IMR-90 (cell line): ENCODE measurements at regions not wholly inside any gene's neighbourhood (a gene's known extent, or its start where the extent isn't known, plus 50 kb on each side); places are given as distances from the start of the nearest gene placed in this dataset.

Experiments used
- CEBPB ChIP-seq: IDR thresholded peaks from 2 replicates; pipeline ENCODE4 v1.6.1; 2012; ENCODE audit warnings: low read depth, low read length, improper control_type of control experiment
- CHD1 ChIP-seq: IDR thresholded peaks from 2 replicates; pipeline ENCODE4 v1.6.1; 2012; ENCODE audit warnings: low read depth, low read length, improper control_type of control experiment
- MAZ ChIP-seq: IDR thresholded peaks from 2 replicates; pipeline ENCODE4 v1.6.1; 2012; ENCODE audit warnings: low read depth, mild to moderate bottlenecking, low read length, improper control_type of control experiment, moderate library complexity, borderline replicate concordance
- POLR2A ChIP-seq: IDR thresholded peaks from 2 replicates; pipeline ENCODE4 v1.6.1; 2012; ENCODE audit warnings: mild to moderate bottlenecking, low read depth, low read length
- RAD21 ChIP-seq: IDR thresholded peaks from 2 replicates; pipeline ENCODE4 v1.6.1; 2012; ENCODE audit warnings: low read length, improper control_type of control experiment
- RCOR1 ChIP-seq: IDR thresholded peaks from 2 replicates; pipeline ENCODE4 v1.6.1; 2012; ENCODE audit warnings: mild to moderate bottlenecking, low read length, improper control_type of control experiment; ENCODE audit not compliant: insufficient replicate concordance
- RFX5 ChIP-seq: IDR thresholded peaks from 2 replicates; pipeline ENCODE4 v1.8.0; 2012; ENCODE audit warnings: low read depth, mild to moderate bottlenecking, low read length, moderate library complexity
- TF ChIP-seq, protein P1 (sequence below): conservative IDR thresholded peaks from 2 replicates; pipeline ENCODE4 v1.5.1; 2012; ENCODE audit warnings: mild to moderate bottlenecking, low read depth, low read length, improper control_type of control experiment
- TF ChIP-seq, protein P2 (sequence below): fragments of 150-350 bp; IDR thresholded peaks from 2 replicates; pipeline ENCODE4 v1.6.1; 2017; ENCODE audit warnings: mild to moderate bottlenecking, antibody characterized with exemption, low read length, low read depth

DNA sequence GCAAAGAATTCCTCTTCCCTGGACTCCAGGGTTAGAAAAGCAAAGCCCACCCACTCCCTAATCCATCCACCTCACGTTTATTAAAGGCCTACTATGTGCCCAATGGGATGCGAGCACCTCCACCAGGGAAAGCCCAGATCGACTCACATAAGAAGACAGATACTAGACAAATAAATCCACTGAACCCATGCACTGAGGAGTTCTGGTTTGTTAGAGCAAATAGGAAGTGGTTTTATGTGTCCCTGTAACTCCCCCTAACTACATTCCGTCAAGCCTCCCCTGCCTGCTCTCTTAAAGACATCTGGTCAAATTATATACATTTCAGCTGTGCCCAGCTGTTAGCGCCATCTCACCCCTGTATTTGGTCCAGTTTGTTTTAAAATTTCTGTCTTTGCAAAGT, 218.5 kb upstream of the RPL38 start:
- TF ChIP-seq, protein P1, sequence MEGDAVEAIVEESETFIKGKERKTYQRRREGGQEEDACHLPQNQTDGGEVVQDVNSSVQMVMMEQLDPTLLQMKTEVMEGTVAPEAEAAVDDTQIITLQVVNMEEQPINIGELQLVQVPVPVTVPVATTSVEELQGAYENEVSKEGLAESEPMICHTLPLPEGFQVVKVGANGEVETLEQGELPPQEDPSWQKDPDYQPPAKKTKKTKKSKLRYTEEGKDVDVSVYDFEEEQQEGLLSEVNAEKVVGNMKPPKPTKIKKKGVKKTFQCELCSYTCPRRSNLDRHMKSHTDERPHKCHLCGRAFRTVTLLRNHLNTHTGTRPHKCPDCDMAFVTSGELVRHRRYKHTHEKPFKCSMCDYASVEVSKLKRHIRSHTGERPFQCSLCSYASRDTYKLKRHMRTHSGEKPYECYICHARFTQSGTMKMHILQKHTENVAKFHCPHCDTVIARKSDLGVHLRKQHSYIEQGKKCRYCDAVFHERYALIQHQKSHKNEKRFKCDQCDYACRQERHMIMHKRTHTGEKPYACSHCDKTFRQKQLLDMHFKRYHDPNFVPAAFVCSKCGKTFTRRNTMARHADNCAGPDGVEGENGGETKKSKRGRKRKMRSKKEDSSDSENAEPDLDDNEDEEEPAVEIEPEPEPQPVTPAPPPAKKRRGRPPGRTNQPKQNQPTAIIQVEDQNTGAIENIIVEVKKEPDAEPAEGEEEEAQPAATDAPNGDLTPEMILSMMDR = no peak
- no peak for TF ChIP-seq RAD21
- no peak for TF ChIP-seq POLR2A
- TF ChIP-seq, protein P2, sequence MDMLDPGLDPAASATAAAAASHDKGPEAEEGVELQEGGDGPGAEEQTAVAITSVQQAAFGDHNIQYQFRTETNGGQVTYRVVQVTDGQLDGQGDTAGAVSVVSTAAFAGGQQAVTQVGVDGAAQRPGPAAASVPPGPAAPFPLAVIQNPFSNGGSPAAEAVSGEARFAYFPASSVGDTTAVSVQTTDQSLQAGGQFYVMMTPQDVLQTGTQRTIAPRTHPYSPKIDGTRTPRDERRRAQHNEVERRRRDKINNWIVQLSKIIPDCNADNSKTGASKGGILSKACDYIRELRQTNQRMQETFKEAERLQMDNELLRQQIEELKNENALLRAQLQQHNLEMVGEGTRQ = no peak
- no peak for TF ChIP-seq RCOR1
- TF ChIP-seq CEBPB = no peak
- no peak for TF ChIP-seq MAZ
- no peak for TF ChIP-seq CHD1
- no peak for TF ChIP-seq RFX5
